Ecto neural progenitor cell (in vitro differentiated cells): ENCODE measurements at regions not wholly inside any gene's neighbourhood (a gene's known extent, or its start where the extent isn't known, plus 50 kb on each side); places are given as distances from the start of the nearest gene placed in this dataset.
A peak's percentile ranks its signal among the peaks of the same experiment; 100 is the strongest.

ENCODE experiments used
- DNase-seq: peaks from one replicate; pipeline ENCODE4 v3.0.0-alpha.2; 2018; ENCODE audit warnings: low spot score

DNA sequence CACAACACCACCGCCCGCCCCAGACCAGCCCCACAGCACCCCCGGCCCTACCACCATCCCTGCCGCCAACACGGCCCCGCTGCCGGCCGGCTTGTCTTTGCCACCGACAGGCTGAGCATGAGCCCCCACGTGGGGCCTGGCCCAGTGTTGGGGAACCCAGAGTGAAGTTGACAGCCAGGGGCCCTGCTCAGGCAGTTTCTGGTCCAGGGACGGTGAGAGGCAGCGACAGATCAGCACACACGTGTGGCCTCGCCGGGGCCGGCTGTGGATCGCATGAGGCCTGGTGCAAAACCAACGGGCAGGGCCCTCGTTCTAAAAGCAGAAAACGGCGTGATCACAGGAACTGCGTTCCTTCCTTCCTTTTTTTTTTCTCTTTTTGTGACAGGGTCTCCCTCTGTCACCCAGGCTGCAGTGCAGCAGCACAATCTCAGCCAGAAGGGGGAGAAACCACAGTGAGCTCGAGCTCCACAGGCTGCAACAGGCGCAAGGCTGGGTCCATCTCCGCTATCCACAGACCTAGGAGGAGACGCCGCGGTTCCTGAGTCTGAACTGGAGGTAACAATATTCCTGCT lies 50.5 kb upstream of the FBRSL1 start:
- DNase-seq, result no peak

DNA sequence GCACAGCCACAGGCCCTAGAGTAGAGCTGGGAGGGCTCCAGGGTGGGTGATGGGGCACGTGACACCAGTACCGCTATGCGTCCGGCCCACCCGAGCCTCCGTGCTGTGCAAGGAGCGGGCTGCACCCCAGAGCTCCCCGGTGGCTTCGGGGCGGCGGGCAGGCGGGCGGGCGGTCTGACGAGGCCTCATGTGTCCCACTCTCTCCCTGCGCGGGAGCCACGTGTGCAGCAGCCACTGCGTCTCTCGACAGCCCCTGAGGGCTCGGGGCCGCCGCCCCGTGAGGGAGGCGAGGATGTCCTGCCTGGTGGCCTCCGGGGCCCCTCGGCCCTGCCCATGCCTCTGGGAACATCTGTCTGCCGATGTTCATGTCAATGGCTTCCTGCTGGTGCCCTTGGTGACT lies 51.2 kb upstream of the FBRSL1 start:
- DNase-seq, result no peak

DNA sequence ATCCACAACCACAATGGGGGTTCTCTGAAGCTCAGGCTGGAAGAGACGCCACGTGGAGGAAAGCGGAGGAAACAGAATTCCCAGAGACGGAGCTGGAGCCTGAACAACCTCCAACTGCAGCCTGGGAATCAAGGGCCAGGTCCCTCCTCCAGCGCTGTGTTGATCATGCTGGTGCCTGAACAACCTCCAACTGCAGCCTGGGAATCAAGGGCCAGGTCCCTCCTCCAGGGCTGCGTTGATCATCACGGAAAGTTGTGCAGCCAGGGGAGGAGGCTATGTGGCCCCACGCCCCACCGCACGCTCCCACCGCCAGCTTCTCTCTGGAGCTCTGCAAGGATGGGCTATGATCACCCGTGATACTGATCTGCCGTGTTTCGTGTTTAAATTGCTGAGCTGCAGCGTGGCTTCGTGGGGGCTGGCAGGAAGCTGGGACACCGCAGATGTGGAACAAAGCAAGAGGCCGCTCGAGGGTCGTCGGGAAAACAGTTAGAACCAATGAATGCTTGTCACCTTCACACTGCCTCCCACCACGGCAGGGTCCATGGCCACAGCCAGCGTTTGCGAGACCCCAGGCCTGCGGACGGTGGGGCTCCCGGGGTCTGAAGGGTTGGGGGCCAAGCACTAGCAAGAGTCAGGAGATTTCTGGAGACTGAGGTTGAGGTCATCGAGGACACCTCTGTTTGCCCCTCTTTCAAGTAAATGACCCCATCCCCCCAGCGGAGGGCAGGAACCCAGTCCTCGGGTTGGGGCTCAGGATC lies 51.8 kb upstream of the FBRSL1 start:
- DNase-seq, result no peak

DNA sequence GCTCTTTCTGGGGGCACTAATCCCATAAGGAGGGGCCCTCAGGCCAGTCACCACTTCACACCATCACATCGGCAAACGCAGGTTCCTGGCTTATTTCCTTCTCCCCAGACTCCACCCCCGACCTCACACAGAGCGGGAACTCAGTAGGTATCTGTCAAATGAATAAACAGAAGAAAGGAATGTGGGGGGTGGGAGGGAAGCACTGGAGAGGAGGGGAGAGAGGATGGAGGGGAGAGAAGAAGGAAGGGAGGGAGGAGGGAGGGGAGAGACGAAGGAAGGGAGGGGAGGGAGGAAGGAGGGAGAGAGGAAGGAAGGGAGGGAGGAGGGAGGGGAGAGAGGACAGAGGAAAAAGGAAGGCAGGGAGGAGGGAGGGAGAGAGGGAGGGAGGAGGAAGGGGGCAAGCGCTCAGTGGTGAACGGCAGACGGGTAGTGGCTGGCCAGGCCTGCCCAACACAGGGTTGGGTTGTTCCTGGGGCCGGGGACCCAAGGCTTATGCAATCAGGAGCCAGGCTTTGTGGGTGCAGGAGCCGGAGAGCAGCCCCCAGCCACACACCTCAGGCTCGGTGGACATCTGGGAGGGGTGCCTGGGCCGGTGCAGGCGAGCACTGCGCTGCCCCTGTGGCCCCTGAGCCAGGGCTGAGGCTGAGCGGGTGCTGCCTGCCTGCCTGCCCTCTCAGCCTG lies 52.6 kb upstream of the FBRSL1 start:
- DNase-seq, result no peak

DNA sequence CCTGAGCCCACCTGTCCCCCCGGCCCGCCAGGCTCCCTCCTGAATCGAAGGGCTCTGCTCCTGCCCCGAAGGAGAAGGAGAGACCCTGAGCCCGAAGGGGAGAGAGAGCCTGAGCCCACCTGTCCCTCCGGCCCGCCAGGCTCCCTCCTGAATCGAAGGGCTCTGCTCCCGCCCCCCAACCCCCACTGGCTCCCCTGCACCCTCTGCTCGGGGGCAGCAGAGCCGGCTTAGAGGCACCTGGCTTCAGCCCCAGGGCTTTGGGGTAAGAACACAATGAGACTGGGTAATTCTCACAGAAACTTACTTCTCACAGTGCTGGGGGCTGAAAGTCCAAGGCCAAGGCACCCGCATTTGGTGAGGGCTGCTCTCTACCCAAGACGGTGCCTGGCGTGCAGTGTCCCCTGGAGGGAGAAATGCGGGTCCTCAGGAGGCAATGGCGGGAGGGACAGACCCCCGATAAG lies 53.1 kb upstream of the FBRSL1 start:
- no peak for DNase-seq

DNA sequence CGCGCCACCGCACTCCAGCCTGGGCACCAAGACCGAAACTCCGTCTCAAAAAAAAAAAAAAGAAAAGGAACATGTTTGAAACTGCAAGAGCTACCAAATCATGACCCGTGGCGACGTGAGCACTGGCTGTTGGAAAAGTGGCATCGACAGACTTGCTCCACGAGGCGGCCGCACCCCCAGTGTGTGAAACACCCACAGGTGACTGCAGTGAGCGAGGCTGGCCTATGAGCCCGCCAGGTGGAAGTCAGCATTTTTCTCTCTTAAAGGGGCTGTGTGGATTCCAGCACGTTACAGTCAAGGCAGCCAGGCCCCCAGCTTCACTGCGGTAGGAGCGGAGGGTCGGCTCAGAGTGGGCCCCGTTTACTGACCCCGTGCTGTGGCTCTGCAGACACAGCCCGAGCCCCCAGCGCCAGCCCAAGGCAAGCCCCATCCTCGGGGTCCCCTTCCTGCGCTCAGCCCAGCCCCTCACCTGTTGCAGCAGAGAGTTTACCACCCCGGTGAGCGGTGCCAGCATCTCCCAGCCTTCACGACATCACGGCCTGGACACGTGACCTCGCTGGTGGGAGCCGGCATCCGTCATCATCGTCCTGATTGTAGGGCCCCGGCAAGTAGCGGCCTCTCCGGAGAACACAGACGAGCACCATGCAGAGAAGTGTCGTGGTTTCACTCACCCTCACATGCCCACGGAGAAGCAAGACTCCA lies 54.3 kb upstream of the FBRSL1 start:
- no peak for DNase-seq

DNA sequence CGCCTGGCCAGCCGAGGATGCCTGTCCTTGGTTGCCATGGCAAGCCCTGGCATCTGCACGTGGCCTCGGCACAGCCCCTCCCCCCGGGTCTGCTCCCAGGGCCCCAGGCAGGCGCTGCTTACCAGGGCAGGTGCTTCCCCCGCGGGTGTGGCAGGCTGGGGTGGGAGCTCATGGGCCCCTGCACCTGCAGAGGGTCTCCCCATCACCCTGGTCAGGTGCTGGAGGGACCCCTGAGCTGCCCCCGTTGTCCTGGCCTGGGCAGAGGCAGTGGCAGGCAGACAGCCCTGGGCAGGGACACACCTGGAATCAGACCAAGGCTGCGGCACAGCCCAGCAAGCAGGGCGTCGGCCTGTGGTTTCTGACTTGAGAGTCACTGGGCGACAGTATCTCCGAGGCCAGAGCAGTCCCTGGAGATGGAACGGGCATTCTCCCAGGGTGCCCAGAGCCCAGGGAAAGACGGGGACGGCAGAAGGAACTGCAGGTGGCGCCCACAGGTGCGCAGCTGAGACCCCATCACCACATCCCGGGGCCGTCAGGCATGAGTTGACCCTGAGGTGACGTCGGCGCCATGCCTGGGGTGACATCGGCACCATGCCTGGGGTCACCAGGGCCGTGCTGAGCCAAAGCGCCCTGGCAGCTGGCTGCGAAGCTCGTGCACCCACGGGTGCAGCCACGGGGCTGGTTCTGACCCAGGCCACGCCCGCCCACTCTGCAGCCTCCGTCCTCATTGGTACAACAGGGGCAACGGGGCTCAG lies 56.1 kb upstream of the FBRSL1 start:
- no peak for DNase-seq

DNA sequence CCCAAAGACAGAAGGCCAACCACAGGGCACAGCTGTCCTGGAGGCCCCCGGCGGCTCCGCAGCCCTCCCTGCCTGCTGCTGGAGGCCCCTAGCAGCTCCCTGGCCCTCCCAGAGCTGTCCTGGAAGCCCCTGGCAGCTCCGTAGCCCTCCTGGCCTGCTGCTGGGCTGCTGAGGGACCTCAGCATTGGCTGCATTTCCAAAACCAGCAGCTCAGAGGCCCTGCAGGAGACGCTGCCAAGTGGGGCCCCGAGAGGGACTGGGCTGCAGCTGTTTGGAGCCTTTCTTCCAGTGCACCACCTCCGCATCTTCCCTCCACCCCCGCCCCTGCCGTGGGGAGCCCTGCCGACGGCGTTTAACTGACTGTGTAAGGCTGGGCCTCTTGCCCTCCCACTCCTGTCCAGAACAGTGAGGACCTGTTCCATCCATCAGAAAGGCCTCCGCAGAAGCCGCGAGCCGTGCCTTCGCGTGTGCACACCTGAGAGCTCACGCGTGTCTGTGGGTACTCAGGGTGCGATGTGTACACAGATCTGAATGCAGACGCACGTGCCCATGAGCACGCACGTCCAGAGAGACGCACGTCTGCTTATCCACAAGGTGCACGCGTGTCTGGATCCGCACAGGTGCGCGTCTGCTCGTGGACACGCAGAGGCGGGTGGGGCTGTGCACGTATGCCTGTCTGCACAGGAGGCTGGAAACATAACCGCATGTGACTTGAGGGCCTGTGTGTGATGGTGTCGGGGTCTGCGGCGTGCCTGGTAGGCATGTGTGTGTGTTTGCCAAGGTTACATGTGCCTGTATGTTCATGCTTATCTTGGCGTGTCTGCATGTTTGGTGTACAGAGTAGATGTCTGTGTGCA lies 57.0 kb upstream of the FBRSL1 start:
- no peak for DNase-seq

DNA sequence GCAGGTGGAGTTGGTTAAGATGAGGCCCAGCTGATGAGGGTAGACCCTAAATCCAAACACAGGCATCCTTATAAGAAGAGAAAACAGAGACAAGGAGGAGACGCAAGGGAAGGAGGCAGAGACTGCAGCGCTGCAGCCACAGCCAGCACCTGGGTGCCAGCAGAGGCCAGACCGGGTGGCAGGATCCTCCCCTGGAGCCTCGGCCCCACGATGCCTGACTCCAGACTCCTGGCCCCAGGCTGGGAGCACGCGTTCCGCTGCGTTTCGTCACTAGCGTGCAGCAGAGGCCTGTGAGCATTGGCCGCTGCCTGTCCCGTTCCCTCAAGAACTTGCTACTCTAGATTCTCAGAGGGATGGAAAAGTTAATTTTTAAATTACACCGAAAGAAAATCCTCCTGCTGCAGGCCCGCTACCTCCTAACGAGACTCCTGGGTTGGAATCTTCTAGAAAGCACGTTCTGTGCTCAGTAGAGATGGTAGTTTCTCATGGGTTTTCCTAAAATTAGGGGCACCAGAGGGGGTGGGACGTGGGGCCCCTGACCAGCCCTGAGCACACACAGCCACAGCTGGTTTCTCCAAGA lies 57.7 kb upstream of the FBRSL1 start:
- DNase-seq, result no peak

DNA sequence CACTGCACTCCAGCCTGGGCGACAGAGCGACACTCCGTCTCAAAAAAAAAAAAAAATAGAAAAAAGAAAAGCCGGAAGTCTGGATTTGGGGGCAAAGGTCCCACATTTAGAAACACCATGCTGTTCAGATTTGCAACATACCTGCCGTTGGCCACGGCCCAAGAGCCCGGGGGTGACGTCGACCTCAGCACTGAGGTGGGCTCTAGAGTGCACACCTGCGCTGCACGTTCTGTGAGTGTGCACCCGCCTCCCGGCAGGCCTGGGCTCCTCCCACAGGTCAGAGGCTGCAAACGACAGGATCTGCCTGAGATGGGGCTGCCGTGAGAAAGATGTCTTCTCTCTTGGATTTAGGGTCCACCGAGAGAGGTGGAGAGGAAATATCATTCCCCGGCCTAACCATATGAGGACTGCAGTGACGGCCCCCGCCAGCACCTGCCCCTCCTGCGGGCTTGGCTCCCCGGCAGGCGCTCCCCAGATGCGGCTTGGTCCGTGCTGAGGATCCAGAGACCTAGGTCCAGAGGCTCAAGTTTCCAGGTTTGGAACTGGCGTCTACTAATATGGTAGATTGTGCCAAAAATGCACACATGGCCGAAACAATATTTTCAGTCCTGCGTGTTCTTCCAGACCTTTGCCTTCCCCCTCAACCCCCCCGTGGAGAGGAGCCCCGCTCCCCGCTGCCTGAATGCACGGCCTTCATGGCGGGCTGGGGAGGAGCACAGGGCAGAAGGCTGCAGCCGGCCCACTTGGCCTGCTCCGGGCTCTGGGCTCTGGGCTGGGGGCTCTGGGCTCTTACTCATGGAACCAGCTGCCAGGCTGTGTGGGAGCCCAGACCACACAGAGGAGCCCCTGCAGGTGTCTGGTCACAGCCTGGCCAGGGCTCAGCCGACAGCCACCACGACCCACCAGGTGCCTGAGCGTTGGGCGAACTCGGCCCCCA lies 58.8 kb upstream of the FBRSL1 start:
- no peak for DNase-seq

DNA sequence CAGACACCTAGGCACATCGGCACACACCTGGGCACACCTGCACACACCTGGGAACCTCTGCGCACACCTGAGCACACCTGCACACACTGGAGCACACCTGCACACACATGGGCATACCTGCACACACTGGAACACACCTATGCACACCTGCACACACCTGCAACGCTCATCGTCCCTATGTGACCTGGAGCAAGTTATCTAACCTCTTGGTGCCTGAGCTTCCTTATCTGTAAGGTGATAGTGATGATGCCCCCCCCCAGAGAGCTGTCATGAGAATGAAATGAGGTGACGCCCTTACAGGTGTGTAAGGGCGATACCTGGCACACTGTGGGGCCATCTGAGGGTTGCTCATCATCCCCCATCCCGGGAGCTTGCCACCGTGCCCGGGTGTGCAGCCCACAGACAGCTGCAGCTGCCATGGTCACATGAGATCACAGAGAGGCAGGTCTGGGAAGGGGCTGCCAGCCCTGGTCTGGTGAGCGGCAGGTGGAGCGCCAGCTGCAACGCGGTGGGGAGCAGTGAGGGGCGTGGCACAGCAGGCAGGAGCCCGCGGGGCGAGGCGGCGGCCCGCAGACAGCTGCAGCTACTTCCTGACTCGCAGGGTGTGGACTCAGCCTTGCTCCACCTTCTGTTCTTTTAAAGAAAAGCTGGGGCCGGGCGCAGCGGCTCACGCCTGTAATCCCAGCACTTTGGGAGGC lies 59.9 kb upstream of the FBRSL1 start:
- DNase-seq, result peak; percentile 89

DNA sequence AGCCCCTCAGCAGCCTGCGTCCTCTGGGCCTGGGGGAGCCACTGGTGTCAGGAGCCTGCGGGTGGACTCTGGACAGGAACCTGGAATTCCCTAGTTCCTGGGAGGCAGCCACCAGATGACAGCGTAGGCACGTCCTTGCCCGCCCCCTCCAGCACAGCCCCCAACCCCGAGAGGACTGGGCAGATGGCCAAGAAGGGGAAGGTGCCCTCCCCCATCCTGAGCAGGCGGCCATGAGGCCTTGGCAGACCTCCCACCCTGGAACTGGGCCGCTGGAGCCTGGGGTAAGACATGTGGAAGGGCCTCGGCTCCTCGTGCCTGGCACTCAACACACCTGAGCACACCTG lies 60.4 kb upstream of the FBRSL1 start:
- DNase-seq, result no peak

DNA sequence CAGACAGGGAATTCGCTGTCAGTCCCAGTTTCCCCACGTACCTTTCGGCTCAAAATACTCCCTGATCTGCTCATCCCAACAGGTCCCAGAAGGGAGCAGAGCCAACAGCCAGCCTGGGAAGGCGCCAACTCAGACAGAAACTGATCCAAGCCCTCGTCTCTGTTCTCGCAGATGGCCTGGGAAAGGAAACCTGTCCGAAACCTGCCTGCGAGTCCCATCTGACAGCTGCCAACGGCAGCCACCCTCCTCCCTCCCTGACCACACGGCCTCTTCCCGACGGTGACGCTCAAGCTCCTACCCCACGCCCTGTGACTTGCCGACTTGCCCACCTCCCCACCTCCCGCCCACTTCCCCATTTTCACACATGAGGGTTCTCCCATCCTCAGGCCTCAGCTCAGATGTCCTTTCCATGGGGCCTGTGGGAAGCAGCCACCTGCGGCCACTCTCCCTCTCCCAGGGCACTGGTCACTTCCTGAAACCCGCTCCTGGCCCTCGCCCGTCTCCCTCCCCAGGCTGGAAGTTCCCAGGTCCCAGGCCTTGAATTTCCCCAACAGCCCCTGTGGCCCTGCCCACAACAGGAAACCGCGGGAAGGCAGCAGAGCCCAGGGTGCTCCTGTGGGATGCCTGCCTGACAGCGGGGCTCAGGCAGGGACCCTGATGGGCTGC lies 60.9 kb upstream of the FBRSL1 start:
- DNase-seq, result no peak

DNA sequence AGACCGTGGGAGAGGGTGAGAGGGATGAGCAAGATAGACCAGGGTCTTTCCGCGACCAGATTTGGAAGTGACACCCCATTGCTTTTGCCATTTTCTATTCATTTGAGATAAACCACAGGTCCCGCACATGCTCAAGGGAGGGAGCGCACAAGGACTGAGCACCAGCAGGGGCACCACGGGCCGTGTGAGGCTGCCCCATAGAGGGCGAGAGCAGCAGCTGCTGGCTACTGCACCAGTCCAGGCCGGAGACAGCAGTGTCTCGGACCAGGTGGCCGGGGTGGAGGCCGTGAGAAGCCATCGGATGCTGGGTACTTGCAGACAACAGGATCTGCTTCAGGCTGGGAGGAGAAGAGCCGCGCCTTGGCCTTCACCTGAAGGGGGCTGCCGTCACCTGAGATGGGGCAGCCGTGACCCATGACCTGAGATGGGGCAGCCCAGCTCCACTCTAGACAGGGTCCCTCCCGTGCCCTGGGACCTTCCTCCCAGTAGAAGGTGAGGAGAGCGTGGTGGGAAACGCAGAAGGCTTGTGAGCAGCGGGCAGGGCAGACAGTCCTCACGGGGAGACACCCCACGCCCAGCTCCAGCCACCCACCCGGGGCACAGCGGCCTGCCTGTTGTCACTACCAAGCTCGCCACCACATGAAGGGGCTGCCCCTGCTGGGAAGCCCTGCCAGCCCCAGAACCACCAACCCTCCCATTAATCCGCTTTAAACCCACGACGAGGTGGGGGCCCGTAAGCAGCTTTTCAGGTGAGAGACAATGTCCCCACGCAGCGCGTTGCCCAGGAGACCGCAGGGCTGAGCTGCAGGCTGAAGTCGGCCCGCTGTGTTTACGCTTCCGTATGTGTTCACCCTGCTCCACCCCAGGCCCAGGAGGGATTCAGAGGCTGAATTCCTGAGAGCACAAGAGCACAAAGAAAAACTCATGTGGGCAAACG lies 61.7 kb upstream of the FBRSL1 start:
- peak; percentile 84 for DNase-seq

DNA sequence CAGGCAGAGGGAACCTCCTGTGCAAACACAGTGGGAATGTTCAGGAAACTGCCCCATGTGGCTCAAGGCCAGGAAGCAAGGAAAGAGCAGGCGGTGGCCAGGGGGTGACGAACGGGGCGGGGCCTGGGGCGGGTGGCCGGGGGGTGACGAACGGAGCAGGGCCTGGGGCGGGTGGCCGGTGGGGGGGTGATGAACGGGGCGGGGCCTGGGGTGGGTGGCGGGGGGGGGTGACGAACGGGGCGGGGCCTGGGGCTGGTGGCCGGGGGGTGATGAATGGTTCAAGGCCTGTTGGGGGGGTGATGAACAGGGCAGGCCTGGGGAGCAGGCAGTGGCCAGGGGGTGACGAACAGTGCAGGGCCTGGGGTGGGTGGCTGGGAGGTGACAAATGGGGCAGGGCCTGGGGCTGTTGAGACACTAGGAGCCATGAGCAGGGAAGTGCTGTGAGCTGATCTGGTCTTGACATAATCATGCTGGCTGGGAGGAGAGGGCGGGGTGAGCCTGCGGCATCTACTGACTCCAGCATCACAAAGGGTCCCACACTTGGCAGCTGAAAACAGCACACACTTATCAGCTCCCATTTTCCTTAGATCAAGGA lies 62.7 kb upstream of the FBRSL1 start:
- DNase-seq, result no peak

DNA sequence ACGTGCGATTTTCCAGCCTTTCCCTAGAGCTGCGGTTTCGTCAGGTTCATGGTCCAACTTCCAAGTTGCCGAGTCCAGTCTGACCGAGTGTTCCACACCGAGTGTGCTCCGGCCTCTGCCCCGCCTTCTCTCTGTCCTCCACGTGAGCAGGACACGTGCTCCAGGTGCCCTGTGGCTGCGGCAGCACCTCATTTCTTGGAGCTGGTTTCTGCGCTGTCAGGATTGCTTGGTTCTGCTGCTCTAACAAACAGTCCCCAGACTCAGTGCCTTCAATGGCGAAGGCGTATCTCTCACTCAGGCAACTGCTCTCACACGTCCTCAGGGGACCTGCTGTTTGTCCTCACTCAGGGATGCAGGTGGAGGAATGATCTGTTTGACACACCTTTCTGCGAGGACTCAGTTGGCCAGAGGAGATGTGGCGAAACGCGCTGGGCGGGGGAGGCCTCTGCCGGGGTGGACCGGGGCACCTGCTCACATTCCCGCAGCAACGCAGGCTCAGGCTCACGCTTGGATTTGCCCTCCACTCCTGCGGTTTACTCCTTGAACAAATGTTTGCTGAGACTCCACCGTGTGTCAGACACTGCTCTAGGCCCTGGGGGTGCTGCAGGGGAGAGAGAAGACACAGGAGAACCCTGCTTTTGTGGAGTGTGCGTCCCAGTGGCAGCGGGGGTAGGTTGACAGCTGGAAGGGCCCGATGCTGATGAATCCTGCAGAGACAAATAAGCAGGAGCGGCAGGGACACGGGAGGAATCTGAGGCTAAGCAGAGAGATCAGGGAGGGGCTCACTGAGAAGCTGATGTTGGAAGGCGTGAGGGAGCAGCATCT lies 63.4 kb upstream of the FBRSL1 start:
- no peak for DNase-seq
